ENCODE measurements at regions not wholly inside any gene's neighbourhood (a gene's known extent, or its start where the extent isn't known, plus 50 kb on each side); places are given as distances from the start of the nearest gene placed in this dataset.

- TF ChIP-seq CTCF (IDR thresholded peaks at IDR 0.05) (no peak), POLR2A (IDR thresholded peaks at IDR 0.05) (no peak)
Measured at GRCh38 chr2:225136552-225136951, 94.3 kb upstream of the DOCK10 start.

Data from testis (tissue), 2 donors.